Muscle of leg (tissue), 3 donors: ENCODE measurements at regions not wholly inside any gene's neighbourhood (a gene's known extent, or its start where the extent isn't known, plus 50 kb on each side); places are given as distances from the start of the nearest gene placed in this dataset.

Experiments used
- DNase-seq: peaks from one replicate; pipeline ENCODE4 v3.0.0; 2013
- H3K27ac ChIP-seq: one replicate; pipeline ENCODE4 v1.5.1; 2013; ENCODE audit warnings: mild to moderate bottlenecking, low read length, control low read depth
- H3K27me3 ChIP-seq: one replicate; pipeline ENCODE4 v1.6.1; 2013; ENCODE audit warnings: low read length; ENCODE audit not compliant: control insufficient read depth, insufficient read depth
- H3K36me3 ChIP-seq: one replicate; pipeline ENCODE4 v1.6.1; 2013; ENCODE audit warnings: low read length; ENCODE audit not compliant: control insufficient read depth, insufficient read depth
- H3K4me1 ChIP-seq: one replicate; pipeline ENCODE4 v1.6.1; 2013; ENCODE audit warnings: low read length; ENCODE audit not compliant: control insufficient read depth, insufficient read depth
- H3K4me3 ChIP-seq: one replicate; pipeline ENCODE4 v1.5.1; 2013; ENCODE audit warnings: low read length, control low read depth
- H3K9me3 ChIP-seq: replicated peaks from 2 replicates; pipeline ENCODE4 v1.6.1; 2013; ENCODE audit warnings: low read depth, low read length; ENCODE audit not compliant: control insufficient read depth
- WGBS: methylation state at CpG from one replicate; pipeline ENCODE4 v1.1.5; 2013; ENCODE audit warnings: missing lambda C conversion rate; ENCODE audit not compliant: insufficient coverage; 5-methylcytosine and 5-hydroxymethylcytosine counted together

DNA sequence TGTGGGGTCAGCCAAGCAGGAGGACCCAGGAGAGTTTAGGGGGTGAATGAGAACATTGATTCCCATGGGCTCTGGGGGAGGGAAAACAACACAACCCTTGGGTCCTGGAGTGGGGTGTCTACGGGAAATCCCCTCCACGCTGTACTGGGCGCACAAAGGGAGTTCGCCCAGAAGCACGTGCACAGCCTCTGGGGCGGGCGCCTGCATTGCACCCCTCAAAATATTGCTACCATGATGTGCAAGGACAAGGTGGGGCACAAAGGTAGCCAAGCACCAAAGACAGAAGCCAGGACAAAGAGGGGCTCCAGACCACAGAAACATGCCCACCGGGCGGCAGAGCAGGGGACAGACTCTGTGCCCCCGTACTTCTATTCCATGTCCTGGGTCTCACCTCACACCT, 74.9 kb upstream of the EIF5 start:
- WGBS = 96% methylated on average over 7 of the region's 10 CpGs
- Histone ChIP-seq H3K27me3 (no peaks in the 10 kb centered on the region), H3K27ac (no peak overlapping the region), H3K9me3 (no peaks in the 10 kb centered on the region), H3K4me3 (no peak overlapping the region), H3K4me1 (no peaks in the 10 kb centered on the region), H3K36me3 (no peaks in the 10 kb centered on the region)
- DNase-seq = no peak

DNA sequence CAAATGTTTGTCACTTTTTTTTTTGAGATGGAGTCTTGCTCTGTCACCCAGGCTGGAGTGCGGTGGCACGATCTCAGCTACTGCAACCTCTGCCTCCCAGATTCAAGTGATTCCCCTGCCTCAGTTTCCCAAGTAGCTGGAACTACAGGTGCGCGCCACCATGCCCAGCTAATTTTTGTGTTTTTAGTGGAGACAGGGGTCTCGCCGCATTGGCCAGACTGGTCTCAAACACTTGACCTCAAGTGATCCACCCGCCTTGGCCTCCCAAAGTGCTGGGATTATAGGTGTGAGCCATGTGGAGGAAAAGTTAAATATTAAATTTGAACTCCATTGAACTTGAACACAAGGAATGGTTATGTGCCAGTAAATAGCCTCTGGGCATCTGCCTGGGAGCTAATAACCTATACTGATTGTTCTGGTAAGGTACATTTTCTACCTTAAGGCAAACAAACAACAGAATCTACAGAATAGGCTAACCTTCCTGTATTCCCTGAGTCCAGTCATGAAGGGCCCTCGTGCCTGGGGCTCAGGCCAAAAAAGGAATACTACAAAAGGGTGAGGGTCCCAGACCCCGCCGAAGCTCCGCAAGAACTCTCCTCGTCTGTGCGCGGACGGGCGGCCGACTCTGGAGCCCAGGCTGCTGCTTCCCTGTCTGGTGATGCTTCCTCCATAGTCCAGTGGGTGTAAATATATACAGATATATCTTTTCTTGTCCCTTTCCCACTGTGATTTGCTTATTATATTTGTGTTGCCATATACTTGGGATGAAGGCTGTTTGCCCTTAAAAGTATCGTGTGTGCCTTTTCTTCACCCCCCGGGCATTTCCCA, 74.0 kb upstream of the EIF5 start:
- WGBS = 100% methylated on average over 2 of the region's 19 CpGs

GRCh38 chr14:103260629-103261124, 73.4 kb upstream of the EIF5 start:
- Histone ChIP-seq H3K4me1 (no peaks in the 10 kb centered on the region), H3K9me3 (no peaks in the 10 kb centered on the region), H3K36me3 (no peaks in the 10 kb centered on the region), H3K4me3 (peak overlapping the region; percentile 41), H3K27ac (peak overlapping the region; percentile 83), H3K27me3 (peaks cover 3% of the 10 kb centered on the region)
- DNase-seq = peak; percentile 60
- WGBS = 7% methylated on average over 2 of the region's 9 CpGs

More for the DNA sequence above, 74.0 kb upstream of the EIF5 start:
- Histone ChIP-seq H3K27ac (peak overlapping the region; percentile 83), H3K36me3 (no peaks in the 10 kb centered on the region), H3K27me3 (peaks cover 3% of the 10 kb centered on the region), H3K4me1 (no peaks in the 10 kb centered on the region), H3K4me3 (peak overlapping the region; percentile 41), H3K9me3 (no peaks in the 10 kb centered on the region)
- DNase-seq = no peak

DNA sequence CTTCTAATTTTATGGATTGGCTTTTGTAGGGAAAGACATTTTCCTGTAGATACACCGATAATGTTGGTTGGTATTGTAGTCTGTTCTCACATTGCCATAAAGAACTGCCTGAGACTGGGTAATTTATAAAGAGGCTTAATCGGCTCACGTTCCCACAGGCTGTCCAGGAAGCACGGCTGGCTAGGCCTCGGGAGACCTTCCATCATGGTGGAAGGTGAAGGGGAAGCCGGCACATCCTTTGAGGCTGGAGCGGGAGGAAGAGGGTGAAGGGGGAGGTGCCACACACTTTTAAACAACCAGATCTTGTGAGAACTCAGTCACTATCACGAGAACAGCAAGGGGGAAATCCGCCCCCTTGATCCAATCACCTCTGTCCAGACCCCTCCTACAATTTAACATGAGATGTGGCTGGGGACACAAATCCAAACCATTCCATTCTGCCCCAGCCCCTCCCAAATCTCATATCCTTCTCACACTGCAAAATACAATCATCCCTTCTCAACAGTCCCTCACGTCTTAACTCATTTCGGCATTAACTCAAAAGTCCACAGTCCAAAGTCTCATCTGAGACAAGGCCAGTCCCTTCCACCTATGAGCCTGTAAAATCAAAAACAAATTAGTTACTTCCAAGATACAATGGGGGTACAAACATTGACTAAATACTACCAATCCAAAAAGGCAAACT, 66.7 kb upstream of the EIF5 start:
- no peak overlapping the region for H3K4me3 ChIP-seq
- H3K4me1 ChIP-seq = no peaks in the 10 kb centered on the region
- WGBS = 51% methylated on average over 7 of the region's 11 CpGs
- no peak for DNase-seq
- H3K27ac ChIP-seq = no peak overlapping the region
- H3K36me3 ChIP-seq = no peaks in the 10 kb centered on the region
- no peaks in the 10 kb centered on the region for H3K9me3 ChIP-seq
- peaks cover 19% of the 10 kb centered on the region for H3K27me3 ChIP-seq

- H3K9me3 ChIP-seq = no peaks in the 10 kb centered on the region
- H3K4me3 ChIP-seq = no peak overlapping the region
- DNase-seq = no peak
- no peak overlapping the region for H3K27ac ChIP-seq
- peaks cover 39% of the 10 kb centered on the region for H3K27me3 ChIP-seq
- no peaks in the 10 kb centered on the region for H3K36me3 ChIP-seq
- peaks cover 10% of the 10 kb centered on the region for H3K4me1 ChIP-seq
- WGBS = no CpG with 5 or more reads among the region's 7 CpGs
Measured at GRCh38 chr14:103271189-103271588, 62.8 kb upstream of the EIF5 start.

GRCh38 chr14:103273145-103273744, 60.8 kb upstream of the EIF5 start:
- peaks cover 48% of the 10 kb centered on the region for H3K27me3 ChIP-seq

DNA sequence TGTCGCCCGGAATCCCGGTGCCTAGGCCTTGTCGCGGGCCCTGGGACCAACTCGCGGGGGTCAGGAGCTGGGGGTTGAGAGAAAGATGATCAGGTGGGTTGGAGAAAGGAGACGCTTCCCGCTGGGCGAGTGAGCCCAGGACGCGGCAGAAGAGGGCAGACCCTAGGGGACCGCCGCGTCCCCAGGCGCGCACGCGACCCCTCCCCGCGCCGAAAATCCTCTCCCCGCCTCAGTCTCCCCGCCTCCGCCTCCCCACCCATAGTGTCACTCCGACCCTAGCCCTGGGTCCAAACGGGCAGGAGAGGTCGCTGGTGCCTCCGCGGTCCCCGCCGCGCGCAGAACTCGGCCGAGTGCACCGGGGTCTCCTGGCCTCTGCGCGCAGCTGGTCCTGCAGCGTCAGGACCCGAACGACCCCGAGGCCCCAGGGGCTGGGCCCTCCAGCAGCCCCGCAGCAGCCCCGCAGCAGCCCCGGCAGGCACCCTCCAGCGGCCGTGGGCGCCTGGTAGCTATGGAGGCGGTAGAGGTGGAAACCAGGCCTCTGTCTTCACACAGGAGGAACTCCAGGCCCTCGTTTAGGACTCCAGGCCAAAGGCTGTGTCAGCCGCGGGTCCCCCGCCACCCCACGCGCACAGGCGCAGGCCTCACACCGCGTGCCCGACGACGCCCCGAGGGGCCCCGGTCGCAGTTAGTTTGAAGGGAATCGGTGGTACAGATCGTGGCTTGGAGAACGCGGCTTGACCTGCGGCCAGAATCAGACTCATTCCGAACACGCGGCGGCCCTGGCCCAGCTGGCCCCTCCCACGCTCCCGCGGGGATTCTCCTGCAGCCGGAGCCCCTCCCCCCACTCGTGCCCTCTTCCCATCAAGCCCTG, 60.1 kb upstream of the EIF5 start:
- Histone ChIP-seq H3K4me3 (peak overlapping the region; percentile 31), H3K36me3 (no peaks in the 10 kb centered on the region), H3K27me3 (peaks cover 49% of the 10 kb centered on the region), H3K9me3 (no peaks in the 10 kb centered on the region), H3K27ac (no peak overlapping the region), H3K4me1 (peaks cover 10% of the 10 kb centered on the region)
- no peak for DNase-seq
- 13% methylated on average over 77 of the region's 79 CpGs for WGBS

More at GRCh38 chr14:103273145-103273744, 60.8 kb upstream of the EIF5 start:
- H3K36me3 ChIP-seq = no peaks in the 10 kb centered on the region
- no peaks in the 10 kb centered on the region for H3K9me3 ChIP-seq
- H3K4me3 ChIP-seq = peak overlapping the region; percentile 31
- 4% methylated on average over 63 of the region's 63 CpGs for WGBS
- DNase-seq = peak; percentile 42
- peaks cover 10% of the 10 kb centered on the region for H3K4me1 ChIP-seq
- no peak overlapping the region for H3K27ac ChIP-seq

- no peaks in the 10 kb centered on the region for H3K9me3 ChIP-seq
- H3K27ac ChIP-seq = no peak overlapping the region
- H3K4me3 ChIP-seq = no peak overlapping the region
- H3K36me3 ChIP-seq = no peaks in the 10 kb centered on the region
- DNase-seq = no peak
- peaks cover 14% of the 10 kb centered on the region for H3K4me1 ChIP-seq
- peaks cover 52% of the 10 kb centered on the region for H3K27me3 ChIP-seq
Measured at GRCh38 chr14:103275000-103275399, 59.0 kb upstream of the EIF5 start.

GRCh38 chr14:103277931-103278330, 56.1 kb upstream of the EIF5 start:
- Histone ChIP-seq H3K36me3 (no peaks in the 10 kb centered on the region), H3K4me1 (peaks cover 20% of the 10 kb centered on the region), H3K9me3 (no peaks in the 10 kb centered on the region), H3K27me3 (peaks cover 44% of the 10 kb centered on the region), H3K4me3 (no peak overlapping the region), H3K27ac (no peak overlapping the region)
- WGBS = 91% methylated on average over 7 of the region's 8 CpGs
- DNase-seq = no peak
